22Rv1 (cell line): ENCODE measurements at regions not wholly inside any gene's neighbourhood (a gene's known extent, or its start where the extent isn't known, plus 50 kb on each side); places are given as distances from the start of the nearest gene placed in this dataset.

Experiments
- ZFX ChIP-seq: fragments of 450-650 bp; IDR thresholded peaks from 2 replicates; pipeline ENCODE4 v1.6.1; 2017; ENCODE audit warnings: antibody characterized with exemption, borderline replicate concordance
- TF ChIP-seq, protein P1 (sequence below): fragments of 450-650 bp; IDR thresholded peaks from 2 replicates; pipeline ENCODE4 v1.5.1; 2017; ENCODE audit warnings: mild to moderate bottlenecking

DNA sequence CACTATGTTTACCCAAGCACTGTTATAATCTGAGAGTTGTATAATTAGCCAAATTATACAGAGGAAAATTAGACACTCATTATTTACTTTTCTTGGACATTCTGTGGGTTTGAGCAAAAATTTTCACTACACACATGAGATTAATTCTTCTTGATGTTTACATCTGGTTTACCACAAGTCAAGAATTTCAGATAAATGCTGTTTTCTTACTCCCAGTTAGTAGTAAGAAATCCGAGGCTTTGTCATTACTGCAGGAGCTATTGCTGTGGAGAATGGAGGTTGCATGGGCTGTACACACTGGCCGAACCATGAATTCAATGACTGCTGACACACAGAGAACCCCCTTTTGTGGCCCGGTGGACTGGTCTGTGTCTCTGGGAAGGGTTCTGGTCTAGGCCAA, 207.7 kb upstream of the CFAP20DC start:
- TF ChIP-seq, protein P1, sequence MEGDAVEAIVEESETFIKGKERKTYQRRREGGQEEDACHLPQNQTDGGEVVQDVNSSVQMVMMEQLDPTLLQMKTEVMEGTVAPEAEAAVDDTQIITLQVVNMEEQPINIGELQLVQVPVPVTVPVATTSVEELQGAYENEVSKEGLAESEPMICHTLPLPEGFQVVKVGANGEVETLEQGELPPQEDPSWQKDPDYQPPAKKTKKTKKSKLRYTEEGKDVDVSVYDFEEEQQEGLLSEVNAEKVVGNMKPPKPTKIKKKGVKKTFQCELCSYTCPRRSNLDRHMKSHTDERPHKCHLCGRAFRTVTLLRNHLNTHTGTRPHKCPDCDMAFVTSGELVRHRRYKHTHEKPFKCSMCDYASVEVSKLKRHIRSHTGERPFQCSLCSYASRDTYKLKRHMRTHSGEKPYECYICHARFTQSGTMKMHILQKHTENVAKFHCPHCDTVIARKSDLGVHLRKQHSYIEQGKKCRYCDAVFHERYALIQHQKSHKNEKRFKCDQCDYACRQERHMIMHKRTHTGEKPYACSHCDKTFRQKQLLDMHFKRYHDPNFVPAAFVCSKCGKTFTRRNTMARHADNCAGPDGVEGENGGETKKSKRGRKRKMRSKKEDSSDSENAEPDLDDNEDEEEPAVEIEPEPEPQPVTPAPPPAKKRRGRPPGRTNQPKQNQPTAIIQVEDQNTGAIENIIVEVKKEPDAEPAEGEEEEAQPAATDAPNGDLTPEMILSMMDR, result no peak
- TF ChIP-seq ZFX, result no peak
